IMR-90 (cell line): ENCODE measurements at regions not wholly inside any gene's neighbourhood (a gene's known extent, or its start where the extent isn't known, plus 50 kb on each side); places are given as distances from the start of the nearest gene placed in this dataset.

ENCODE experiments used
- ATAC-seq: fragments of 200-7000 bp; cut with Tn5 transposase; 2 replicates; pipeline ENCODE4 v1.9.1; 2020; ENCODE audit warnings: low read depth, mild to moderate bottlenecking, moderate library complexity
- BruUV-seq: library from RNA; stranded (reverse); fragments of 400-500 nt; replicated peaks from 2 replicates; lab custom pipeline; 2021; lab: Mats Ljungman, UMichigan
- CTCF ChIA-PET: fragments of 300-600 bp; formaldehyde crosslinking; extraction: SDS; loops from one replicate; lab custom pipeline; 2021; ENCODE audit warnings: antibody characterized with exemption; lab: Yijun Ruan, JAX
- POLR2A ChIA-PET: fragments of 300-600 bp; sonication (Branson Sonifier 250); formaldehyde crosslinking; loops from one replicate; lab custom pipeline; 2022; ENCODE audit warnings: antibody characterized with exemption; ENCODE audit not compliant: unreplicated experiment; lab: Charles Lee
- DNase-seq: peaks from one replicate; pipeline ENCODE4 v3.0.0; 2013
- H2AFZ ChIP-seq: replicated peaks from 2 replicates; pipeline ENCODE3; 2013; ENCODE audit warnings: low read length, mild to moderate bottlenecking; ENCODE audit not compliant: poor library complexity
- H2AK5ac ChIP-seq: 2 replicates; pipeline ENCODE4 v1.6.1; 2013; ENCODE audit warnings: low read depth, low read length, inconsistent platforms
- H2AK9ac ChIP-seq: replicated peaks from 2 replicates; pipeline ENCODE3; 2013; ENCODE audit warnings: mild to moderate bottlenecking, low read depth, low read length, moderate library complexity; ENCODE audit not compliant: poor library complexity
- H2BK120ac ChIP-seq: 2 replicates; pipeline ENCODE4 v1.6.1; 2013; ENCODE audit warnings: low read depth, low read length, inconsistent platforms
- H2BK15ac ChIP-seq: 3 replicates; pipeline ENCODE4 v1.6.1; 2013; ENCODE audit warnings: low read depth, low read length, inconsistent platforms
- H2BK20ac ChIP-seq: 2 replicates; pipeline ENCODE4 v1.6.1; 2013; ENCODE audit warnings: low read depth, mild to moderate bottlenecking, inconsistent platforms, low read length, moderate library complexity
- H2BK5ac ChIP-seq: 2 replicates; pipeline ENCODE4 v1.6.1; 2013; ENCODE audit warnings: mild to moderate bottlenecking, low read depth, low read length, inconsistent platforms; ENCODE audit not compliant: poor library complexity, severe bottlenecking
- H3K14ac ChIP-seq: replicated peaks from 2 replicates; pipeline ENCODE4 v1.6.1; 2013; ENCODE audit warnings: low read depth, low read length, inconsistent platforms
- H3K18ac ChIP-seq: 2 replicates; pipeline ENCODE4 v1.6.1; 2013; ENCODE audit warnings: low read depth, low read length, control low read depth
- H3K23ac ChIP-seq: 2 replicates; pipeline ENCODE4 v1.6.1; 2013; ENCODE audit warnings: low read depth, low read length, inconsistent platforms
- H3K27ac ChIP-seq: 2 replicates; pipeline ENCODE4 v1.5.1; 2013; ENCODE audit warnings: mild to moderate bottlenecking, control low read depth, low read length; ENCODE audit not compliant: insufficient read depth
- H3K27me3 ChIP-seq: 2 replicates; pipeline ENCODE4 v1.6.1; 2013; ENCODE audit warnings: low read length; ENCODE audit not compliant: control insufficient read depth, insufficient read depth
- H3K36me3 ChIP-seq: 2 replicates; pipeline ENCODE4 v1.6.1; 2013; ENCODE audit warnings: low read length, mixed read lengths; ENCODE audit not compliant: control insufficient read depth, insufficient read depth
- H3K4ac ChIP-seq: 2 replicates; pipeline ENCODE4 v1.6.1; 2013; ENCODE audit warnings: low read depth, low read length, inconsistent platforms
- H3K4me1 ChIP-seq: 2 replicates; pipeline ENCODE4 v1.6.1; 2013; ENCODE audit warnings: low read length, mixed read lengths; ENCODE audit not compliant: control insufficient read depth, insufficient read depth
- H3K4me2 ChIP-seq: 2 replicates; pipeline ENCODE4 v1.6.1; 2013; ENCODE audit warnings: low read depth, mild to moderate bottlenecking, control low read depth, low read length, moderate library complexity
- H3K4me3 ChIP-seq: 2 replicates; pipeline ENCODE4 v1.5.1; 2013; ENCODE audit warnings: low read depth, mild to moderate bottlenecking, control low read depth, low read length, moderate library complexity; ENCODE audit not compliant: insufficient read depth
- H3K56ac ChIP-seq: 2 replicates; pipeline ENCODE4 v1.6.1; 2013; ENCODE audit warnings: low read length, inconsistent platforms; ENCODE audit not compliant: insufficient read depth; ENCODE audit errors: extremely low read depth
- H3K79me1 ChIP-seq, 2 experiments: 2 replicates each; pipeline ENCODE4 v1.6.1; 2013; ENCODE audit warnings: low read length in 2 of 2, inconsistent platforms in 1 of 2, low read depth in 1 of 2
- H3K9ac ChIP-seq: 2 replicates; pipeline ENCODE4 v1.6.1; 2013; ENCODE audit warnings: low read depth, low read length, control low read depth
- H3K9me1 ChIP-seq: 2 replicates; pipeline ENCODE4 v1.6.1; 2013; ENCODE audit warnings: low read length, inconsistent platforms; ENCODE audit not compliant: insufficient read depth
- H3K9me3 ChIP-seq: 2 replicates; pipeline ENCODE4 v1.6.1; 2013; ENCODE audit warnings: low read length; ENCODE audit not compliant: control insufficient read depth, insufficient read depth
- H4K20me1 ChIP-seq: 2 replicates; pipeline ENCODE4 v1.6.1; 2013; ENCODE audit warnings: low read length, inconsistent platforms; ENCODE audit not compliant: insufficient read depth
- H4K5ac ChIP-seq: 2 replicates; pipeline ENCODE4 v1.6.1; 2013; ENCODE audit warnings: mild to moderate bottlenecking, low read depth, low read length, control low read depth
- H4K8ac ChIP-seq, 2 experiments: 2 replicates each; pipeline ENCODE4 v1.6.1; 2013; ENCODE audit warnings: low read depth in 2 of 2, low read length in 2 of 2, control low read depth in 1 of 2, inconsistent platforms in 1 of 2
- H4K91ac ChIP-seq: 2 replicates; pipeline ENCODE4 v1.6.1; 2013; ENCODE audit warnings: low read depth, low read length, inconsistent platforms; ENCODE audit not compliant: insufficient read depth
- BHLHE40 ChIP-seq: fragments of 150-350 bp; IDR thresholded peaks from 2 replicates; pipeline ENCODE4 v1.6.1; 2016; ENCODE audit warnings: mild to moderate bottlenecking, low read depth, low read length
- CEBPB ChIP-seq: IDR thresholded peaks from 2 replicates; pipeline ENCODE4 v1.6.1; 2012; ENCODE audit warnings: low read depth, low read length, improper control_type of control experiment
- CTCF ChIP-seq: conservative IDR thresholded peaks from 2 replicates; pipeline ENCODE4 v1.5.1; 2012; ENCODE audit warnings: mild to moderate bottlenecking, low read depth, low read length, improper control_type of control experiment
- ELK1 ChIP-seq: fragments of 150-350 bp; IDR thresholded peaks from 2 replicates; pipeline ENCODE4 v1.6.1; 2016; ENCODE audit warnings: low read depth, mild to moderate bottlenecking, low read length, moderate library complexity, borderline replicate concordance
- FOS ChIP-seq: fragments of 150-350 bp; IDR thresholded peaks from 2 replicates; pipeline ENCODE4 v1.6.1; 2016; ENCODE audit warnings: low read depth, low read length
- MAFK ChIP-seq: IDR thresholded peaks from 2 replicates; pipeline ENCODE4 v1.6.1; 2012; ENCODE audit warnings: low read depth, low read length, improper control_type of control experiment
- MXI1 ChIP-seq: IDR thresholded peaks from 2 replicates; pipeline ENCODE4 v1.6.1; 2012; ENCODE audit warnings: low read depth, mild to moderate bottlenecking, low read length, moderate library complexity, borderline replicate concordance
- RAD21 ChIP-seq: IDR thresholded peaks from 2 replicates; pipeline ENCODE4 v1.6.1; 2012; ENCODE audit warnings: low read length, improper control_type of control experiment
- RCOR1 ChIP-seq: IDR thresholded peaks from 2 replicates; pipeline ENCODE4 v1.6.1; 2012; ENCODE audit warnings: mild to moderate bottlenecking, low read length, improper control_type of control experiment; ENCODE audit not compliant: insufficient replicate concordance
- USF2 ChIP-seq: fragments of 150-350 bp; IDR thresholded peaks from 2 replicates; pipeline ENCODE4 v1.6.1; 2017; ENCODE audit warnings: mild to moderate bottlenecking, antibody characterized with exemption, low read length, low read depth
- dilution Hi-C: fragments of 300-500 bp; cut with HindIII; formaldehyde crosslinking; loops from one replicate; pipeline ENCODE4 v1.14.3; 2018; ENCODE audit warnings: low sequenced_read_pairs; ENCODE audit not compliant: unreplicated experiment
- in situ Hi-C: fragments of 300-500 bp; cut with MboI; formaldehyde crosslinking; loops from 3 replicates; pipeline ENCODE4 v1.14.3; 2019; ENCODE audit warnings: low sequenced_read_pairs, inconsistent platforms, mixed read lengths
- intact Hi-C: fragments of 100-400 bp; cut with micrococcal nuclease; formaldehyde crosslinking; loops from 2 replicates; pipeline ENCODE4 v1.10.0; 2022

GRCh38 chr6:134442073-134442472, 124.2 kb upstream of the SGK1 start:
- H3K79me1 ChIP-seq, result no peaks in the 10 kb centered on the region; a peak in 1 of 4 replicates
- no peak overlapping the region for H3K18ac ChIP-seq
- no peak overlapping the region for H2BK5ac ChIP-seq
- CTCF ChIA-PET, result no interaction called here
- H2BK120ac ChIP-seq, result no peak overlapping the region
- H3K36me3 ChIP-seq, result no peaks in the 10 kb centered on the region
- H3K9ac ChIP-seq, result no peak overlapping the region
- no peak overlapping the region for H3K27ac ChIP-seq
- no peak overlapping the region for H2AK9ac ChIP-seq
- H3K9me3 ChIP-seq, result no peaks in the 10 kb centered on the region
- no peak overlapping the region for H2AFZ ChIP-seq
- TF ChIP-seq CEBPB (no peak), USF2 (no peak), RCOR1 (no peak), ELK1 (no peak), CTCF (no peak), RAD21 (no peak), MAFK (no peak), BHLHE40 (no peak), MXI1 (no peak), FOS (no peak)
- no peak overlapping the region for H4K8ac ChIP-seq
- H3K9me1 ChIP-seq, result peaks cover 5% of the 10 kb centered on the region; the same call in 1 of the 2 replicates
- intact Hi-C loops (no loop called here), dilution Hi-C loops (no loop called here), in situ Hi-C loops (no loop called here)
- no peak overlapping the region for H3K56ac ChIP-seq
- no peak overlapping the region for H2BK15ac ChIP-seq
- H4K91ac ChIP-seq, result no peak overlapping the region
- H4K5ac ChIP-seq, result no peak overlapping the region
- H4K20me1 ChIP-seq, result no peaks in the 10 kb centered on the region
- ATAC-seq, result no peak
- no peak overlapping the region for H2AK5ac ChIP-seq
- BruUV-seq, result no TSS peak
- no peak for DNase-seq
- no peaks in the 10 kb centered on the region for H3K27me3 ChIP-seq
- H3K23ac ChIP-seq, result no peak overlapping the region
- H2BK20ac ChIP-seq, result no peak overlapping the region
- H3K4ac ChIP-seq, result no peak overlapping the region
- H3K4me3 ChIP-seq, result no peak overlapping the region
- H3K14ac ChIP-seq, result no peak overlapping the region
- no peak overlapping the region for H3K4me2 ChIP-seq
- POLR2A ChIA-PET, result no interaction called here
- H3K4me1 ChIP-seq, result peaks cover 7% of the 10 kb centered on the region
